GM18909 (cell line): ENCODE measurements at regions not wholly inside any gene's neighbourhood (a gene's known extent, or its start where the extent isn't known, plus 50 kb on each side); places are given as distances from the start of the nearest gene placed in this dataset.

Experiments used
- ATAC-seq: cut with Tn5 transposase; IDR thresholded peaks from one replicate; pipeline ENCODE4 v1.9.1; 2021; ENCODE audit warnings: mild to moderate bottlenecking; ENCODE audit not compliant: unreplicated experiment, poor library complexity

- no peak for ATAC-seq
Observed at GRCh38 chr2:236861196-236861875, 224.4 kb upstream of the COPS8 start.

- no peak for ATAC-seq
Observed at GRCh38 chr2:236861944-236862343, 223.7 kb upstream of the COPS8 start.

GRCh38 chr2:236862526-236862925, 223.2 kb upstream of the COPS8 start:
- no peak for ATAC-seq

- no peak for ATAC-seq
Observed at GRCh38 chr2:236862961-236863728, 222.5 kb upstream of the COPS8 start.

- no peak for ATAC-seq
Observed at GRCh38 chr2:236863729-236864126, 222.0 kb upstream of the COPS8 start.

- no peak for ATAC-seq
Observed at GRCh38 chr2:236865052-236865451, 220.6 kb upstream of the COPS8 start.

GRCh38 chr2:236866542-236867340, 218.9 kb upstream of the COPS8 start:
- ATAC-seq, result no peak

GRCh38 chr2:236867441-236868260, 218.0 kb upstream of the COPS8 start:
- no peak for ATAC-seq

GRCh38 chr2:236870370-236870769, 215.3 kb upstream of the COPS8 start:
- ATAC-seq, result no peak

- no peak for ATAC-seq
Observed at GRCh38 chr2:236871500-236872001, 214.1 kb upstream of the COPS8 start.

GRCh38 chr2:236872015-236872414, 213.7 kb upstream of the COPS8 start:
- no peak for ATAC-seq

GRCh38 chr2:236872981-236873380, 212.7 kb upstream of the COPS8 start:
- ATAC-seq, result no peak

- no peak for ATAC-seq
Observed at GRCh38 chr2:236873636-236874035, 212.1 kb upstream of the COPS8 start.

- no peak for ATAC-seq
Observed at GRCh38 chr2:236874866-236875481, 210.7 kb upstream of the COPS8 start.

GRCh38 chr2:236875906-236876505, 209.7 kb upstream of the COPS8 start:
- no peak for ATAC-seq

GRCh38 chr2:236876642-236877041, 209.0 kb upstream of the COPS8 start:
- ATAC-seq, result no peak

- ATAC-seq, result no peak
Observed at GRCh38 chr2:236877972-236878371, 207.7 kb upstream of the COPS8 start.

- no peak for ATAC-seq
Observed at GRCh38 chr2:236879416-236879963, 206.2 kb upstream of the COPS8 start.

- no peak for ATAC-seq
Observed at GRCh38 chr2:236882074-236882473, 203.6 kb upstream of the COPS8 start.
